ENCODE measurements at regions not wholly inside any gene's neighbourhood (a gene's known extent, or its start where the extent isn't known, plus 50 kb on each side); places are given as distances from the start of the nearest gene placed in this dataset.
A peak's percentile ranks its signal among the peaks of the same experiment; 100 is the strongest.

- DNase-seq = no peak
These were observed 91.8 kb upstream of the STT3B start for GRCh38 chr3:31440878-31441277.

GRCh38 chr3:31442755-31443154, 90.0 kb upstream of the STT3B start:
- no peak for DNase-seq

- DNase-seq = no peak
These were observed 88.2 kb upstream of the STT3B start for GRCh38 chr3:31444220-31445142.

GRCh38 chr3:31445701-31446100, 87.0 kb upstream of the STT3B start:
- DNase-seq = no peak

- DNase-seq = peak; percentile 22 to 37
These were observed 84.5 kb upstream of the STT3B start for GRCh38 chr3:31448035-31448881.

- no peak for DNase-seq
These were observed 83.9 kb upstream of the STT3B start for GRCh38 chr3:31448882-31449243.

GRCh38 chr3:31449318-31449717, 83.4 kb upstream of the STT3B start:
- DNase-seq = no peak

- DNase-seq = no peak
These were observed 82.4 kb upstream of the STT3B start for GRCh38 chr3:31450345-31450744.

GRCh38 chr3:31452495-31453106, 80.1 kb upstream of the STT3B start:
- DNase-seq = no peak

GRCh38 chr3:31453430-31453829, 79.3 kb upstream of the STT3B start:
- no peak for DNase-seq

- no peak for DNase-seq
These were observed 77.2 kb upstream of the STT3B start for GRCh38 chr3:31455524-31455923.

- peak in 1 of 2 donors; percentile 25 for DNase-seq
These were observed 76.4 kb upstream of the STT3B start for GRCh38 chr3:31456373-31456772.

GRCh38 chr3:31461426-31461825, 71.3 kb upstream of the STT3B start:
- DNase-seq = no peak

- peak; percentile 47 to 78 for DNase-seq
These were observed 70.6 kb upstream of the STT3B start for GRCh38 chr3:31462050-31462569.

- DNase-seq = no peak
These were observed 66.7 kb upstream of the STT3B start for GRCh38 chr3:31465999-31466398.

GRCh38 chr3:31466866-31467265, 65.9 kb upstream of the STT3B start:
- no peak for DNase-seq

GRCh38 chr3:31468433-31468832, 64.3 kb upstream of the STT3B start:
- no peak for DNase-seq

- no peak for DNase-seq
These were observed 63.3 kb upstream of the STT3B start for GRCh38 chr3:31469385-31469784.

- DNase-seq = peak in 1 of 2 donors; percentile 19
These were observed 60.0 kb upstream of the STT3B start for GRCh38 chr3:31472479-31473390.

GRCh38 chr3:31476209-31476608, 56.5 kb upstream of the STT3B start:
- DNase-seq = no peak

- no peak for DNase-seq
These were observed 53.3 kb upstream of the STT3B start for GRCh38 chr3:31479431-31479830.

- DNase-seq = no peak
These were observed 51.0 kb upstream of the STT3B start for GRCh38 chr3:31481697-31482096.

All from CD4-positive, alpha-beta T cell treated with Interleukin-4 for 1 hour (primary cell).